D721Med (cell line): ENCODE measurements at regions not wholly inside any gene's neighbourhood (a gene's known extent, or its start where the extent isn't known, plus 50 kb on each side); places are given as distances from the start of the nearest gene placed in this dataset.

Experiments used
- DNase-seq: peaks from one replicate; pipeline ENCODE4 v3.0.0; 2011; ENCODE audit warnings: low spot score; ENCODE audit not compliant: insufficient read length
- FAIRE-seq: peaks from 2 replicates; lab custom pipeline; 2011; peaks lifted over from hg19 to GRCh38; lab: Jason Lieb, UNC
- TF ChIP-seq, protein P1 (sequence below): IDR thresholded peaks from 2 replicates; pipeline ENCODE4 v1.5.1; 2012; ENCODE audit warnings: mild to moderate bottlenecking, control low read depth; ENCODE audit not compliant: insufficient read depth; ENCODE audit errors: missing control alignments

DNA sequence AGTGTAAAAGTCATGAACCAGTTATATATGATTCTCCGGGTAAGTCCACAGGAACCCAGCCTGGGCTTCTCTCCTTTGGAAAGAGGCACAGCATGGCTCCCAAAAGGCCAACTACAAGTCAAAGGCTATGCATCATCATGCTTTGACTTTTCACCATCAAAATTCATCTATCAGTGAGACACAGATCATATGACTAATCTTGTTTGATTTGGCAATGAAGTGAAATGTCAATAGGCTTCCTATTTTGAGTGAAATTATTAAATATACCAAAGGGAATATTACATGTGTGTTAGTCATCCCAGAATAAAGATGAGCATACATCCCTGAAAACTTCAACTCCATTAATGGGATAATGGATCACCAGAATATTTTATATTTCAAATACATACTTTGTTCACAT, 83.5 kb upstream of the ADGRL2 start:
- TF ChIP-seq, protein P1, sequence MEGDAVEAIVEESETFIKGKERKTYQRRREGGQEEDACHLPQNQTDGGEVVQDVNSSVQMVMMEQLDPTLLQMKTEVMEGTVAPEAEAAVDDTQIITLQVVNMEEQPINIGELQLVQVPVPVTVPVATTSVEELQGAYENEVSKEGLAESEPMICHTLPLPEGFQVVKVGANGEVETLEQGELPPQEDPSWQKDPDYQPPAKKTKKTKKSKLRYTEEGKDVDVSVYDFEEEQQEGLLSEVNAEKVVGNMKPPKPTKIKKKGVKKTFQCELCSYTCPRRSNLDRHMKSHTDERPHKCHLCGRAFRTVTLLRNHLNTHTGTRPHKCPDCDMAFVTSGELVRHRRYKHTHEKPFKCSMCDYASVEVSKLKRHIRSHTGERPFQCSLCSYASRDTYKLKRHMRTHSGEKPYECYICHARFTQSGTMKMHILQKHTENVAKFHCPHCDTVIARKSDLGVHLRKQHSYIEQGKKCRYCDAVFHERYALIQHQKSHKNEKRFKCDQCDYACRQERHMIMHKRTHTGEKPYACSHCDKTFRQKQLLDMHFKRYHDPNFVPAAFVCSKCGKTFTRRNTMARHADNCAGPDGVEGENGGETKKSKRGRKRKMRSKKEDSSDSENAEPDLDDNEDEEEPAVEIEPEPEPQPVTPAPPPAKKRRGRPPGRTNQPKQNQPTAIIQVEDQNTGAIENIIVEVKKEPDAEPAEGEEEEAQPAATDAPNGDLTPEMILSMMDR, result no peak
- FAIRE-seq (no peak), DNase-seq (no peak)

DNA sequence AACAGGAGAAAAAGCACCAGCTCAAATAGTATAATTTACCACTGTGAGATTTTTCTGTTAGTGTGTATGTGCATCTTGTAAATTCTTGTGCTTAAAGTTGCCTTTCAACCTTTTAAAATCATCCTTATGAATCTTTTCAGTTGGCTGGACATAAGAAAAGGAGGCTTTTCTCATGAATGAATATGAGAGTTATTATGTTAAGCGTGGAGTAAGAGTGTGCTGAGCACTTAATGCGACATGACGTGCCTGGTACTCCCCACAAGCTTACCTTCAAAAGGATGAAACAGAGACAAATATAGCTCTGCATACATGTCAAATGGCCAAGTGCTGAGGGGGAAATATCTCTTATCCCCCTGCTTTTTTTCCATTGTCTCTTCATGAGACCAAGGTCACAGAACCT, 85.3 kb upstream of the ADGRL2 start:
- no peak for DNase-seq
- TF ChIP-seq, protein P1, result no peak
- no peak for FAIRE-seq

DNA sequence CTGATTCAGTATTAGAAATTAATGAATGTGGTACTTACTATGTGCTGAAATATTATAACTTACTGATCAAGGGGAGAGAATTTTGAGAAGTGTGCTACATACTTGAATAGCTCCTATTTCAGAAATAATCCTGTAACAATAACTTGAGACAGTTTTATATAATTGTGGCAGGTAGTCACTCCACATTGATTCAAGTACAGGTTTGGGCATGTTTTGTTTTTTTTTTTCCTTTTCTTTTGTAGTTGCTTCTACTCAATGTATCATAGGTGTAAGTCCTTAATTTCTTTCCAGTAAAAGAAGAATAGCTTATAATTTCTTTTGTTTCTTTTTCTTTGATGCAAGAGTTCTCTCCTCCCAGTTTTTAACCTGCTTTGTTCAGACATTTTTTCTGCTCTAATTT, 86.1 kb upstream of the ADGRL2 start:
- TF ChIP-seq, protein P1, result no peak
- DNase-seq, result no peak
- no peak for FAIRE-seq

DNA sequence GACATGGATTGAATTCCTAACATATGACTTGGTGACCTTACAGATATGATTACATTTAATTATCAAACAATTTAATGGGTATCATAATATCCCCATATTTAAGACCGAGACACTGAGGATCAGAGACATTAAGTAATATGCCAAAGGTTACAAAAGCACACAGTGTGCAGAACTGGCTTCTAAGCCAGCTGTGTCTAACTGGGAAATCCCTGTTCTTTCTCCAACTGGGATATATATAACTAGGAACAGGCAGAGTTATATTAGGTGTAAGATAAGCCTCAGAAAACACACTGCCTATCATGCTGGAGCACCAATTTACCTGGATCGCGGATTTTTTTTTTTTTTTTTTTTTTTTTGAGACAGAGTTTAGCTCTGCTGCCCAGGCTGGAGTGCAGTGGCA, 88.3 kb upstream of the ADGRL2 start:
- TF ChIP-seq, protein P1, result no peak
- FAIRE-seq (no peak), DNase-seq (no peak)

DNA sequence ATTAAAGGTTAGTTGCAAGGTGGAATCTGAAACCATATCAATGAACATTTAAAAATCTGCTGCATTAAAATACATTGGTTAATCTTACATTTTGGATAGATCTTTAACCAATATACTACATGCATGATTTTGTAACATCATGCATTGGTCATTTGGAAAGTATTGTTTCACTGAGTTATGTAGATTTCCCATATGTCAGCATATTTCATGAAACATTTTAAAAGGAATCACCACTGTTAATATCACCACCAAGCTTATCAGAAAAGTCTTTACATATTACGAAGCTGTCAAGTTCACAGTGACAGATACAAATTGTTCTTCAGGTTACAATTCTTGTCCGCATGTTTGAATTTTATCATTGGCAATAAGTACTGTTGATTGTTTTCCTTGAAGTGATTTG, 89.9 kb upstream of the ADGRL2 start:
- FAIRE-seq, result peak; percentile 16
- no peak for DNase-seq
- TF ChIP-seq, protein P1, result no peak

DNA sequence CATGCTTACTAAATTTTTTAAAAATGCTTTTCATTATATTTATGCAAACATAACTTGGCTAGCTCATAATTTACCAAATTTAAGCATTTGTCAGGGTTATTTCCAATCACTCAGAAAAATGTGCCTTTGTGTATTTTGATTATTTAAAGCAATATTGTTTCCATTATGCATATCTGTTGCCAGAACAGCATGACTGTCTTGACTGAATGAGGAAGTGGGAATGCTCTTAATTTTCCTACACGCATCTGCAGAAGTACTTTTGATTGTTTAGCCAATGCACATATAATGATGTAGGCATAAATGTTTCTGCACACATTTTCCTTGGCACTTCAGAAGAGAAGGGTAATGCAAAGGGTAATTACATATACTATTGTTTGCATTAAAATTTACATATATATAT, 92.5 kb upstream of the ADGRL2 start:
- DNase-seq (no peak), FAIRE-seq (no peak)
- TF ChIP-seq, protein P1, result no peak

DNA sequence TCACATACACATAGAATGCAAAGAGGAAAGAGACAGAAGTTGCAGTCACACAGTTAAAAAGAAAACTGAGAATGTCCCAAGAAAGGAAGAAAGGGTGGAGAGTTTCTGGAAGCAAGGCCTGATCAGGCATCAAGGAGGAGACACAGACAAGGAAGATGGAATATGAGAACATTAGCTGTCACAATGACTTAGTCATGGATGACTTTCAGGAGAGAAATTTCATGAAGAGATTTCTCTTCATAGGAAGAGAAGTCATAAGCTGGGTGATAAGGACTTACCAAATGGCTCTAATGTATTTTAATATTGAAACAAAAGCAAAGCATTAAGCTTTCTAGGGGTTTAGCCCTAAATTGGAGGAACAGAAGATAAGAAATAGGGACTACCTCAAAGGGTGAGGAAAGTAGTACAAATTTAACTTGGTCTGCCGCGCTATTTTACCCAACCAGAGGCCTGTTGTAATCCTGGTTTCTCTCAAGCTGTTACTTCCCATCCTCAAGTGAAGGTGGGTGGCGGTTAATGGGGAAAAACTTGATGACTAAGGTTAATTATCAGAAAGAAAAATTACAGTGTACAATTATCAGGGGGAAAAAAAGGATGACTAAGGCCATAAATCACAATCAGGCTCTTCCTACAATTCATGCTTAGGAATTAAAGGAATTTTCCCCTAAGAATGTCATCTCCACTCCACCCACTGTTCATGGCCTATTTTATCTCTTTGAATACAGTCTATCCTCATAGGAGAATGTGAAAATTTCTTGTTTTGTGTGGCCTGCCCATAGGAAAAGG, 93.9 kb upstream of the ADGRL2 start:
- no peak for FAIRE-seq
- TF ChIP-seq, protein P1, result no peak
- DNase-seq, result no peak
